MCF 10A (cell line): ENCODE measurements at regions not wholly inside any gene's neighbourhood (a gene's known extent, or its start where the extent isn't known, plus 50 kb on each side); places are given as distances from the start of the nearest gene placed in this dataset.

Source experiments
- BruUV-seq: library from RNA; stranded (reverse); fragments of 400-500 nt; replicated peaks from 2 replicates; lab custom pipeline; 2021; lab: Mats Ljungman, UMichigan
- CTCF ChIA-PET: fragments of 300-600 bp; sonication (Branson Sonifier 250); formaldehyde crosslinking; extraction: SDS; loops from one replicate; lab custom pipeline; 2021; ENCODE audit warnings: antibody characterized with exemption, inconsistent platforms; lab: Yijun Ruan, JAX
- POLR2A ChIA-PET: fragments of 300-600, 350-650 bp; sonication (Branson Sonifier 250); formaldehyde crosslinking; extraction: SDS; loops from one replicate; lab custom pipeline; 2020; ENCODE audit warnings: antibody characterized with exemption, inconsistent platforms; lab: Yijun Ruan, JAX
- DNase-seq: peaks from one replicate; pipeline ENCODE4 v3.0.0-alpha.2; 2018; ENCODE audit not compliant: unreplicated experiment
- H3K27ac Mint-ChIP-seq: one replicate; pipeline ENCODE4 v1.8.0; 2022; ENCODE audit warnings: mild to moderate bottlenecking, low read depth, mixed read lengths; ENCODE audit not compliant: unreplicated experiment
- H3K27me3 Mint-ChIP-seq: one replicate; pipeline ENCODE4 v1.8.0; 2022; ENCODE audit warnings: mixed read lengths; ENCODE audit not compliant: insufficient read depth, unreplicated experiment
- H3K36me3 Mint-ChIP-seq: one replicate; pipeline ENCODE4 v1.8.0; 2022; ENCODE audit warnings: mild to moderate bottlenecking, moderate library complexity, mixed read lengths; ENCODE audit not compliant: insufficient read depth, unreplicated experiment
- H3K4me1 Mint-ChIP-seq: one replicate; pipeline ENCODE4 v1.8.0; 2022; ENCODE audit warnings: mixed read lengths; ENCODE audit not compliant: insufficient read depth, unreplicated experiment
- H3K4me3 Mint-ChIP-seq: one replicate; pipeline ENCODE4 v1.8.0; 2022; ENCODE audit warnings: mild to moderate bottlenecking, moderate library complexity, mixed read lengths; ENCODE audit not compliant: unreplicated experiment
- H3K9me3 Mint-ChIP-seq: one replicate; pipeline ENCODE4 v1.8.0; 2022; ENCODE audit warnings: mixed read lengths; ENCODE audit not compliant: unreplicated experiment
- intact Hi-C: fragments of 100-400 bp; cut with micrococcal nuclease; formaldehyde crosslinking; loops from 2 replicates; pipeline ENCODE4 v1.14.1; 2022
- TF ChIP-seq, protein P1 (sequence below): fragments of 200-600 bp; IDR thresholded peaks from one replicate; pipeline ENCODE4 v1.8.0; 2022; ENCODE audit warnings: antibody characterized with exemption, mild to moderate bottlenecking; ENCODE audit not compliant: unreplicated experiment

DNA sequence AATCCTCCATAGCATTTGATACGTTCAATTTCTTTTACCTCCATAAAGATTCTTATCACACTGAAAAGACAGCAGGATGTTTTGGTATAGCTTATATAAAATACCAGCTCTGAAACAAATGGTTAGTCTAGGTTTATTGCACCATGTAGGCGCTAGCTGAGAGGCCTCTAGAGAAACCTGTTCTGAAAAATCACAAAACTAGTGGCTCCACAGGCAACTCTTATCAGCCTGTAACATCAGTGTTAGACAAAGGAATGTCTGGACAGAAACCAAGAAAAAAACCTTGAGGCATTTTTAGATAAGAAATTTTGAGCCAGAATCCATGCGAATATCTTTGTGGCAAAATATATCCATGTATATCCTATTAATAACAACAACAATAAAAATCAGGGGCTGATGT, 440.4 kb upstream of the MAP2 start:
- no TSS peak for BruUV-seq
- TF ChIP-seq, protein P1, sequence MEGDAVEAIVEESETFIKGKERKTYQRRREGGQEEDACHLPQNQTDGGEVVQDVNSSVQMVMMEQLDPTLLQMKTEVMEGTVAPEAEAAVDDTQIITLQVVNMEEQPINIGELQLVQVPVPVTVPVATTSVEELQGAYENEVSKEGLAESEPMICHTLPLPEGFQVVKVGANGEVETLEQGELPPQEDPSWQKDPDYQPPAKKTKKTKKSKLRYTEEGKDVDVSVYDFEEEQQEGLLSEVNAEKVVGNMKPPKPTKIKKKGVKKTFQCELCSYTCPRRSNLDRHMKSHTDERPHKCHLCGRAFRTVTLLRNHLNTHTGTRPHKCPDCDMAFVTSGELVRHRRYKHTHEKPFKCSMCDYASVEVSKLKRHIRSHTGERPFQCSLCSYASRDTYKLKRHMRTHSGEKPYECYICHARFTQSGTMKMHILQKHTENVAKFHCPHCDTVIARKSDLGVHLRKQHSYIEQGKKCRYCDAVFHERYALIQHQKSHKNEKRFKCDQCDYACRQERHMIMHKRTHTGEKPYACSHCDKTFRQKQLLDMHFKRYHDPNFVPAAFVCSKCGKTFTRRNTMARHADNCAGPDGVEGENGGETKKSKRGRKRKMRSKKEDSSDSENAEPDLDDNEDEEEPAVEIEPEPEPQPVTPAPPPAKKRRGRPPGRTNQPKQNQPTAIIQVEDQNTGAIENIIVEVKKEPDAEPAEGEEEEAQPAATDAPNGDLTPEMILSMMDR, result no peak
- CTCF ChIA-PET, result interaction anchor here (0.6 to 0.7 kb wide), 3 partner anchors 12 to 610 kb away, joined by 3 read pairs; no protein-coding TSS in a partner anchor
- POLR2A ChIA-PET, result interaction anchor here (0.7 kb wide), 1 partner anchor 165 kb away, joined by 3 read pairs; no protein-coding TSS in a partner anchor
- H3K4me3 Mint-ChIP-seq, result no peak overlapping the region
- H3K36me3 Mint-ChIP-seq, result no peaks in the 10 kb centered on the region
- intact Hi-C loops, result no loop called here
- no peak for DNase-seq
- H3K4me1 Mint-ChIP-seq, result peaks cover 6% of the 10 kb centered on the region
- peaks cover 7% of the 10 kb centered on the region for H3K9me3 Mint-ChIP-seq
- H3K27me3 Mint-ChIP-seq, result no peaks in the 10 kb centered on the region
- no peak overlapping the region for H3K27ac Mint-ChIP-seq

DNA sequence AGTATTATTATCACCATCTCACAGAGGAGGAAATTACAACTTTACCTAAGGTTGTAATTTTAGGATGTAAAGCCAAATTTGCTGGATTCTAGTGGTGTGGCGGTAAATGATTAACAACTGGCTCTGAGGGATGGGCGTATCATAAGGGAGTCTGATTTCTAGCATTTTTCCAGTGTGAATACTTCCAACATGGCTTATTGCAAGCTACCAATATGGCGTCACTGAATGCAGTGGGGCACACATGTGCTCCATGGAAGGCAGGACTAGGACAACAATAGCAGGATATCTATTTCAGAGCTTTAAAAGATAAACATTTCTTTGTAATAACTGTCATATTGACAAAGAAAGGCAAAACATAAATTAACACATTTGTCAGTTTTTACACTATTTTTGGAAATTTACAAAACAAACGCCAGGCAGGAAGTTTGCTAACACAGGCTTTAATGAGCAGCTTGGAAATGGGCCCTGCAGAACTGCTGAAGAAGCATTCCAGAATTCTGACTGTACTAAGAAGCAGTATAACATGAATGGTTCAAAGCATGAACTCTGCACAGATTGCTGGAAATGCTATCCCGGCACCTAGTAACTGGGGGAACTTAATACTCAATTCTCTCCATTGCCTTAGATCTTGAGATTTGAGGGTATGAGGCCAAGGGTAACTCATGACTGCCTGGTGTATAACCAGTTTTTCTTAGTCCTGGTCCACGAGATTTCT, 439.3 kb upstream of the MAP2 start:
- BruUV-seq, result no TSS peak
- TF ChIP-seq, protein P1, result no peak
- H3K27ac Mint-ChIP-seq, result no peak overlapping the region
- CTCF ChIA-PET, result interaction anchor here (0.6 kb wide), 1 partner anchor 18 kb away, joined by 4 read pairs; no protein-coding TSS in a partner anchor
- no peak overlapping the region for H3K4me3 Mint-ChIP-seq
- DNase-seq, result no peak
- peaks cover 10% of the 10 kb centered on the region for H3K9me3 Mint-ChIP-seq
- intact Hi-C loops, result no loop called here
- no peaks in the 10 kb centered on the region for H3K27me3 Mint-ChIP-seq
- H3K4me1 Mint-ChIP-seq, result peaks cover 6% of the 10 kb centered on the region
- no peaks in the 10 kb centered on the region for H3K36me3 Mint-ChIP-seq
- POLR2A ChIA-PET, result no interaction called here

DNA sequence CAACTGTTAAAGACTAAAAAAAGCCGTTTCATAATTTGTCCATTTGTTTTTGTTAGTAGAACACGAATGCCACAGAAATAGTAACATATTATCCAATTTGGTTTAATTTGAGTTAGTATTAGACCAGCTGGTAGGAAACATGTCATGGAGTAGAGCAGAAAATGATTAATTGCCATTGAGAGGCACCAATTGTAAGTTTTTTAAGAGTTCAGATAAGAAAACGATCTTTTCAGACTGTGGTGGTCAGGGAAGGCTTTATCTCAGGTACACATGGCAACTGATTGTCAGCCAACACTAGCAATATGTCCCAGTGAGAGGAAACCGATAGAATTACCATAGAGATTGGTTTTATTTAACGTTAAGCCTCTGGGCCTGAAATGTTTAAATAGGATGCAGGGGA, 438.2 kb upstream of the MAP2 start:
- H3K4me1 Mint-ChIP-seq, result peaks cover 6% of the 10 kb centered on the region
- TF ChIP-seq, protein P1, result no peak
- DNase-seq, result no peak
- CTCF ChIA-PET, result interaction anchor here (0.6 to 1.0 kb wide), 2 partner anchors 38 to 118 kb away, joined by 3 read pairs; no protein-coding TSS in a partner anchor
- no peak overlapping the region for H3K4me3 Mint-ChIP-seq
- no peaks in the 10 kb centered on the region for H3K36me3 Mint-ChIP-seq
- no TSS peak for BruUV-seq
- intact Hi-C loops, result no loop called here
- peaks cover 10% of the 10 kb centered on the region for H3K9me3 Mint-ChIP-seq
- POLR2A ChIA-PET, result no interaction called here
- no peaks in the 10 kb centered on the region for H3K27me3 Mint-ChIP-seq
- H3K27ac Mint-ChIP-seq, result no peak overlapping the region

DNA sequence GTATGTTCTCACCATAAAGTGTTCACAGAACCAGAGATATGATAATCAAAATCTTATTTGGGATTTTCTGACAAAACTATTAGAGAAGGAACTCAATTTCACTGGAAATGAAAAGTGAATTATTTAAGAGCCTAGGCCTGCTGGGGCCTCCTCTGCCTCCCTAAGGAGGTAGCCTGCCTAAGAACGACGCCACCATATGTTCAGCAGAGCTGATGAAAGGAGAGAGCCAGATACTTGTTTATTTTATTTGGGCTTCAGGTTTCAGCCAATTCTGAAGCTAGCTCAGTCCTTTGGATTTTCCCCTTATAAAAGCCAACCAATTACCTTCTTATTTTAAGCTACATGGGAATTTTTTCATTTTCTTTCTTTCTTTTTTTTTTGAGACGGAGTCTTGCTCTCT, 433.1 kb upstream of the MAP2 start:
- Mint-ChIP-seq H3K36me3 (no peaks in the 10 kb centered on the region), H3K4me1 (no peaks in the 10 kb centered on the region), H3K27ac (no peak overlapping the region), H3K4me3 (no peak overlapping the region), H3K9me3 (peaks cover 10% of the 10 kb centered on the region), H3K27me3 (no peaks in the 10 kb centered on the region)
- DNase-seq, result no peak
- POLR2A ChIA-PET, result no interaction called here
- TF ChIP-seq, protein P1, result no peak
- CTCF ChIA-PET, result no interaction called here
- BruUV-seq, result no TSS peak
- intact Hi-C loops, result no loop called here
